HG03060 (cell line): ENCODE measurements at regions not wholly inside any gene's neighbourhood (a gene's known extent, or its start where the extent isn't known, plus 50 kb on each side); places are given as distances from the start of the nearest gene placed in this dataset.

ENCODE experiments used
- ATAC-seq: cut with Tn5 transposase; IDR thresholded peaks from one replicate; pipeline ENCODE4 v1.9.1; 2021; ENCODE audit warnings: low read depth, moderate number of reproducible peaks; ENCODE audit not compliant: unreplicated experiment

DNA sequence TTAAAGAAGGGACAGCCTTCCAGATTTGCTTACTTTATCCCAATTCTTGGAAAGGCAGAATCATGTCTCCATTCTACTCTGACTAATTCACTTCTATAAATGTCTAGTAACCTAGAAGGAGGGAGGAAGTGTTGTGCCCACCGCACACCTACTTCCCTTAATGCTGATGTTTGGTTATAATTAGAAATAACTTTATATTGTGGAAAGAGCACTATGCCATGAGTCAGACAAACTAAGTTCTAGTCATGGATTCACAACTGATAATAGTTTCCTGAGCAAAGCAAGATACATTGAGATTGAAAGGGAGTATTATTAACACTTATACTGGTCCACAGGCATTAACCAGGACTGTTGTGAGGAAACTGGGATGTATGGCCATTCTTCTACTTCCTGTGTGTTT is 345.9 kb upstream of the RPS23 start:
- no peak for ATAC-seq

DNA sequence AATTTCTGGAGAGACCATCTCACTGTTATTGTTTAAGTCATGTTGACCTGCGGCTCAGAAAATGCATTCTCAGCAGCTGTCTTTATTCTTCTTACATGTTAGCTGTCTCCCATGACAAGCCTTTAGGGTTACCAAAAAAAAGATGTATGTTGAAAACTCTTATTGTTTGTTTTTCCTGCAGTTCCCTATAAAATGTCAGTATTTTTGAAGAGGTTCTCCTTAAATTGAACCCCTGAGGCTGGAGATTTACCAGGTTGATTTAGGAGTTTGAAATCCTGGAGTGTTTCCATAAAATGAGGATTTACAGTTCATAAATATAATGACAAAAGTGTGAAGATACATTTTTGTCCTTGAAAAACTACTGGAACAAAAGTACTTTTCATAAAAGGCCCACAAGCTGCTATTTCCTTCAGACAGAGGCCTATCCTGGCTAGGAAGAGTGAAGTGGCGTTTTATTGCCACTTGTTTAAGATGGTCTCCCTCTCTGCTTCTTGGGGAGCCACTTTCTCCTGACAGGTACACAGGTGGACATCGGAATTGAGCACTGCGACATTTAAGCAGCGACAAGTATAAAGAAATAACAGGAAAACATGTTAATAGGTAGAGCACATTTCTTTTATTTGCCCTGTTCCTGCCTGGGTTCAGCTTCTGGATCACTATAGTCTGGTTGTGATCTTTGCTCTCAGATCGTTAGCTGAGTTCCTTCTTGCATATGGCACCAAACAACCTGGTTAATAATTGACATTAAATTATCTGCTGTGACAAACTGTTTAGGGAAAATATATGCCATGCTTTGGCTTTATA is 344.8 kb upstream of the RPS23 start:
- ATAC-seq = no peak

DNA sequence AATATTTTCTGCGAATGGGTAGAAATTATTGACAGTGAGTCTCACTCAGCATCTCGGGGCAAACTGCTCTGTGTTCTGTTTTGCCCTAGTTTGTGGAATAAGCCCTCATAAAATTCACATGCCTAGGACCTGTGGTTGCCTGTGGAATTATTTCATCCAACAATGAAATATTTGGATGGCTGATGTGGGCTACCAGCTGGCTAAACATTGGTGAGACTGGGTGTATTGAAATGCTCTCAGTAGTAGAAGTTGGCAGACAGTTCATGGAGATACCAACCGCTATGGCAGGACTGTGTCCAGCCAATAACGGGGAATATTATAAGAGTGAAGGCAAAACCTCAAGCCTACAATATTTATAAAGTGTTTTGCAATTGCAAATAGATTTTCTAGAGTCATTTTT is 344.1 kb upstream of the RPS23 start:
- ATAC-seq = no peak

DNA sequence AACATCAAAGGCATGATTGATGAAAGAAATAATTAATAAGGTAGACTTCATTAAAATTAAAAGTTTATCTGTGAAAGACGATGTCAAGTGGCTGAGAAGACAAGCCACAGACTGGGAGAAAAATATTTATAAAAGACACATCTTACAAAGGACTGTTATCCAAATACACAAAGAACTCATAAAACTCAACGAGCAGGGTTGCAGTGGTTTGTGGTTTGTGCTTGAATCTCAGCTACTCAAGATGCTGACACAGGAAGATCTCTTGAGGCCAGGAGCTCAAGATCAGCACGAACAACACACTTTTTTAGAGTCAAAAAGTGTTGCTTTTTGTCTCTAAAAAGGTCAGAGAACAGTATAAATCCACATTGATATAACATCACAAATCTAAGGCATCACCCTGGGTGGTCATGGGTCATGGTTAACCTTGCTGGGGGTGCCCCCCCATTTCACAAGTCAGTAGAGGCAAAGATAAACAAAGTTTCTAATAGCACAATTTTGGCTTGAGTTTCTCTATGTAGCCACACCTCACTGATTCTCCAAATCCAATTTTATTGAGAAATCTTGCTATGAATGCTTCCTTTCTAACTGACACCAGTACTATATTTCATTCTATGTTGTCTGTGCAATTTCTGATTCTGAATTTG is 342.9 kb upstream of the RPS23 start:
- ATAC-seq = no peak

DNA sequence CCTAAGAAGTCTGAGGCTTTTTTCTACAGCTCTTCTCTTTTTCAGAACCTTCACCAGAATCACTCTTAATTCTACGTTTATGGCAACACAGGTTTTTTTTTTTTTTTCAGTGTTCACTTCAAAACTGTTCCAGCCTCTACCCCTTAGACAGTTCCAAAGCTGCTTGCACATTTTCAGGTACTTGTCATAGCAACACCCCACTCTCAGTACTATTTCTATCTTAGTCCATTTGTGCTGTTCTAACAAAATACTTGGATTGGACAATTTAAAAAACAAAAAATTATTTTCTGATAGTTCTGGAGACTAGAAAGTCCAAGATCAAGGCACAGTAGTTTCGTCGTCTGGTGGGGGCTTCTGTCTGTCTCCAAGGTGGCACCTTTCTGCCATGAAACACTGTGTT is 340.9 kb upstream of the RPS23 start:
- no peak for ATAC-seq

DNA sequence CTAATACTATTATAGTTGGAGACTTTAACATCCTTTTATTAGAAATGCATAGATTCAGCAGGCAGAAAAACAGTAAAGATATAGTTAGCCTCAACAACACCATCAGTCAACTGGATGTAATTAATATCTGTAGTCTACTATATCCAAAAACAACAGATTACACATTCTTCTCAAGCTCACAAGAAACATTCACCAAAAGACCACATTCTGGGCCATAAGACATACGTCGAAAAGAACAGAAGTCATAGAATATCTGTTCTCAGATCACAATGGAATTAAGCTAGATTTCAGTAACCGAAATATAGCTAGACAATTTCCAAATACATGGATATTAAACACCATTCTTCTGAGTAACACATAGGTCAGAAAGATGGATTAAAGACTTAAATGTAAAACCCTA is 336.6 kb upstream of the RPS23 start:
- ATAC-seq = no peak

DNA sequence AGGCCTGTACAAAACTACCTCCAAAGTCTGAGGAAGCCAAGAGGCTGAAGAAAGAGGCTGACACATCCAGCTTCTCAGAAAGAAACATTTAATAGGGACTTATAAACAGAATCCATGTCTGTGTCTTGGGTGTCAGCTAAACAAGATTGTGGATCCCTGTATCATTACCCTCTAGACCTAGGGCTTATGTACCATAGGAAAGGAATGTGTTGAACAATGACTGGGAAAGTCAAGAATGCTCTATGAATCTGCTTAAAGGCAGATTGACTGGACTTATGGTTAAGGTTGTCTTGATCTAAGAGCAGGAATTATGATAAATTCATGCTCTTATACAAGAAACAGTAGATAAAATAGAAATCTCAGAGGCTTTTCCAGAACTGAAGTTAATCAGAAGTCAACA is 335.7 kb upstream of the RPS23 start:
- no peak for ATAC-seq

DNA sequence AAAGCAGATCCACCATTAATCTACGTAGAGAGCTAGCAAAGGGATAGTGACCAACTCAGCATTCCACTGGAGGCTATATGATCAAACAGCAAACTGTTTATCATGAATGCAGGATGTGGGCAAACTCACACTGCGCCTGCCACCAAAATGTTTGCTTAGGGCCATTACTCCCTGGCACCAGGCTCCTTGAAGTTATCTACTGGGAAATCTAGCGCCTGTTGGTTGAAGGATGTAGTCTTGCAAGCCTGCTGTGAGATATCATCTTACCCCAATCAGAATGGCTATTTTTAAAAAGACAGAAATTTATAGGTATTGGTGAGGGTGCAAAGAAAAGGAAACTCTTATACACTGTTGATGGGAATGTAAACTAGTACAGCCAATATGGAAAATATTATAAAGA is 332.5 kb upstream of the RPS23 start:
- ATAC-seq = no peak

DNA sequence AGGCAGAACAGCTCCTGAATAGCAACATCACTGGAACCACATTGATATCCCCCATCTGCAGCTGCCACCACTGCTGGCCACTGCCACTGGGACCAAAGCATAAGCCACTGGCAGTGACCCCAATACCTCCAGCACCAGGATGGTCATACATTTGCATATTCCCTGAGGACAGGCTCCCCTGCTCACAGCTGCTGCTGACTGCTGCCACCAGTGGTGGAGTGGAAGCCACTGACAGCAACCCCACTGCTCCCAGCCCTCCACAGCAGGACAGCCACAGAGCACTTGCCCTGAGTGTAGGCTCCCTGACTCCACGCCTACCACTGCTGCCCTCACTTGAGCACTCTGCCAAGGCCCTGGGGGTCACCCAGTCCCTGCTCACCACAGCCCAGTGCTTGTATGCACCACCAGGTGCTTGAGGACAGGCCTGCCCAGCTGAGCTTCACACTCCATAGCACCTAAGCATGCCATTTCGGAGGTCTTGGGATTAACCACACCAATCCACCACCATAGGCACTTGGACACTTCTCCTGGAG is 327.4 kb upstream of the RPS23 start:
- ATAC-seq = no peak

DNA sequence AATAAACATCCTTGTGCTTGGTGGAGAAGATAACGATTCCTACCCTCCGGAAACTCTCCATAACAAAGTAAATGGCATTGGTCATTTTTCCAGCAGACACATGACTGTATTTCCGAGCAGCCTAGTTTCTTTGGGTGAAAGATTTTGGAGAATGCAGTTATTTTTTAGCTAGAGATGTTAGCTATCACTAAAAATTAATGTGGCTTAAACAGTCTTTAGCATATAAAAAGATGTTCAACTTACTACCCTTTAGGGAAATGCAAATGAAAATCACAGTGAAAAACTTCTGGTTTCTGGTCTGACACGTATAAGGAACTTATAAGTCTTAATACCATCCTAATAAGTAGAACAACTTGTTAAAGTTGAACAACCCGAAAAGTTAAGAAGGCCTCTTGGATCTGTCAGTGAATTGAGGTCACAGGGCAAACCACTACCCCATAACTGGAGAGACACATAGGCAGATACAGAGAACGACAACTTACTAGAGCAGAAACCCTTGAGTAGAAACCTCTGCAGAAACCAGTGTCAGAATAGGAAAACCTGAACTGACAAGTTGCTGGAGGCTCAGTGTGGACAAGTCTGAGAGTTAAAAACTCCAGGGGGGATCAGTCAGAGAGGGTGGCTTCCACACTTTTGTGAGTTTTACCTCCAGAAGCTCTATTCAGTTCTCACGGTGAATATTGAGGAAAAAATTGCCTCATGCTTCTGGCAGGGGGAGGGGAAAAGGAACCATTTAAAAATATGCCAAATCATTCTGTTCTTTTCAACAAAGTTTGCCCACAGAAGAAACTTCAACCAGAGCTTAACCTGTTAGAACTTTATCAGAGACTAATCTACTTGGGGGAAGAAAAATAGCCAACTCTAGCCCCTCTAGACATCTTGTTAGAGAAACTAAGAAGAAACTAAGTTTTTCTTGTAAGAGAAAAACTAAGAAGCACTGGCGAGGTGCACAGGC is 325.2 kb upstream of the RPS23 start:
- no peak for ATAC-seq

DNA sequence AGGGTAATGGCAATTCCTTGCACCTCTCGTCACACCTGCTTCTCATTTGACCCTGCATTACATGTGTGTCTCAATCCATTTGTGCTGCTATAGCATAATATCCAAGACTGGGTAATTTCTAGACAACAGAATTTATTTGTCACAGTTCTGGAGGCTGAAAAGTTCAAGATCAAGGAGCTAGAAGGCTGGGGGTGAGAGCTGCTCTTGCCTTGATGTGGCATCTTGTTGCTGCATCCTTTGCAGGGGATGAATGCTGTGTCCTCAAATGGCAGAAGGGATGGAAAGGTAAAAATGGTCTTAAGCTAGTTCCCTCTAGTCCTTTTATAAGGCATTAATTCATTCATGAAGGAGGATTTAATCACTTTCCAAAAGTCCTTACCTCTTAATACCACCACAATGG is 323.7 kb upstream of the RPS23 start:
- ATAC-seq = no peak

DNA sequence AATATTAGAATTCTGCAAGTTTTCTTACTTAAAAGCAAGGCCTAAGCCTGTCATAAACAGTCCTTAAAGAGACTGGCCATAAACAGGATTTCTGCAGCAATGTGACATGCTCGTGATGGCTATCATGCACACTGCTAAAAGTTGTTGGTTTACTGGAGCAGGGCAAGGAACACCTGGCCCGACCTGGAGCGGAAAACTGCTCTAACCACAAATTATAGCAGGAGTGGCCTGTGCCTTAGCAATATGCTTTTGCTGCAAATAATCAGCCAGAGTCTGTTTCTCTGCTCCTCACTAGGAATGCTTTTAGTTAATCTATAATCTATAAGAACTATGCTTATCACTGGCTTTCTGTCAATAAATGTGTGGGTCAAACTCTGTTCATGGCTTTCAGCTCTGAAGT is 322.9 kb upstream of the RPS23 start:
- no peak for ATAC-seq

DNA sequence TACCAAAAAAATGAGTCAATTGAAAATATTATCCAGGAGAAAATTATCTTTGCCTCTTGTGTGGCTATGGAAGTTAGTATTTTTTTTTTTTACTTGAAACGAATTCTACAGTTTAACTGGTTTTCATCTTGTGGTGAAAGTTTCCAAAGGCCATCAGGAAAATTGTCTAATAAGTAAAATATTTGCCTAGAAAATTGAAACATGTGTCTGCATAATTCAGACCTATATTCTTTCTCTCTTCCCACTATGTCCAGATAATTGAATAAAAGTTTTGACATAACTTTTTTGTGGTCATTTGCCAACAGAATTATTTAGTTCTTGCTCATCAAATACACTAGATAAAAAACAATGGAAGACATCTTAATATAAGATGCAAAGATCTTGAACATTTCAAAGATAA is 321.5 kb upstream of the RPS23 start:
- ATAC-seq = no peak

DNA sequence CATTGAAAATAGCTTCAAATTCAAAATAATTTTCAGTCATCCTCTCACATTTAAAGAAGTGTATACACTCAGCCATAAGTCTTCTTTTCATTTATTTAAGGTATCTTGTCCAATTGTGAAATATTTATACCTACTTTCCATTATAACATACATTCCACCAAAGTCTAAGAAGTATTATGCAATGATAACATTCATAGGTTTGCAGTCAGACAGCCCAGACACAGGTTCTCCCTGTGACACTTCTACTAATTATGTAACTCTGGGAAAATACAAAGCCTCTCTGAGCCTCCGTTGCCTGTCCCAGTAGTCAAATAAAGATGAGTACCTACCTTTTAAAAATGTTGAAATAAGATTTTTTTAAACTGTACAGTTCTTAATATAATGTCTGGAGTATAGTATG is 320.9 kb upstream of the RPS23 start:
- no peak for ATAC-seq

DNA sequence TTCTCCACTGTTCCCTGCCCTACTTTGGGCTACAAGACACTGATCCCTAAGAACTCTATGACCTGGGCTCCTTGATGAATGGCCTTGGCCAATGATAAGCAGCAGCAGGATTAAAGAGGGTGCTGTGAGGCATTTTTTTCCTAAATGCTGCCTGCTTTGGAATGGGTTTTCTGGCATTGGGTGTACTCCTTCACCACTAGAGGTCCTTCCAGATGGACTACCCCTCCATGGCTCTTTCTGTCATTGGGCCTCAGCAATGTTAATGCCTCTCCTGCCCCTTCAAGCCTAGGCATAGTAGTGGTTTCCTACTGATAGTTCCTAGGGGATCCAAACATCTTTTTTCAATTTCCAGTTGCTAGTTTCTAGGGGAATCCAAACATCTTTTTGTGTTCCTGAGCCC is 319.3 kb upstream of the RPS23 start:
- ATAC-seq = no peak

DNA sequence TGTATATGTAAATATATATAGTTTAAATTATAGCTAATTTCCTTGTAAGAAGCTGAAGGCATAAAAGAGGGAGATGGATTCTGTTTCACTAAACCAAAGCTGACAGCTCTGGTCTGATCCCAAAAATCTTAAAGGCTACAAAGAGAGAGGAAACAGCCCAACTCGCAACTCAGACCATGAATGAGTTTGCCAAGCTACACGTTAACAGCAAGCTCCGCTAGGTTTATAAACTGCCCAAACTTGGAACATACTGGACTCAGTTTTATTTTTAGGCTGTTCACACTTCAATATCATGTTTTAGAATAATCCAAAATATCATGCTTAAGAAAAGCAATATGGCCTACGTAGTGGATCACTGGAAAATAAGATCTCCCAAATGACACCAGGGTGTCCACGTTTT is 318.3 kb upstream of the RPS23 start:
- no peak for ATAC-seq

DNA sequence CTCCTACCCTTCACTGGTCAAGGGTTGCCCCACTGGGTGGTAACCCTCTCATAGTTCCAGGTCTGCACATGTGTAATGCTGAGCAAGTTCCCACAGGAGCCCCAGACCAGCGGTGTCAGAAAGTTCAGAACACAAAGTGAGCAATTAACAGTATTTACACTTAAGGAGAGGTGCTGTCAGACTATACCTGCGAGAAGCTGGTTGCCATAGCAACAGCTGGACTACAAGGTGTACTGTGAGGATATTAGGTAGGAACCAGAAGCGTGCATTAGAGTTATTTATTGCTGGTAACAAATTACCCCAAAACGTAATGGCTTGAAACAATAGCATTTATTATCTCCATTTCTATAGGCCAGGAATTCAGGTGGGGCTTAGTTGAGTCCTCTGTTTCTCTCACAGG is 317.0 kb upstream of the RPS23 start:
- no peak for ATAC-seq

DNA sequence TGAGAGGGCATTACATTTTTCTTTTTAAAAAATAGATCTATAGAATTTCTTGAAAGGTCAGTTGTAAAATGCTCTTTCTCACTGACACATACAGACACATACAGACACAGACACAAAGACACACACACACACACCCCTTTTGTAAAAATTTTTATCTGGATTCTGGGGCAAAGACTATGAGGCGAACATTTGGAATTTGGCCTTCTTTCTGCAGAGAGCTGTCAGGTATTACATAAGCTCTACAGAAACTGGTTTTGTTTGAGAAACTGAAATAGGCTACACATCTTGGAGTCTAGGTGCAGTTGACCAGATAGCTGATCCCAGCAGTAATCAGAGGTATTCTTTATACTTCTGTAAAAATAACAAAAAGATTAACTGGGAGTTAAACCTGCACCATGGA is 315.9 kb upstream of the RPS23 start:
- ATAC-seq = no peak

DNA sequence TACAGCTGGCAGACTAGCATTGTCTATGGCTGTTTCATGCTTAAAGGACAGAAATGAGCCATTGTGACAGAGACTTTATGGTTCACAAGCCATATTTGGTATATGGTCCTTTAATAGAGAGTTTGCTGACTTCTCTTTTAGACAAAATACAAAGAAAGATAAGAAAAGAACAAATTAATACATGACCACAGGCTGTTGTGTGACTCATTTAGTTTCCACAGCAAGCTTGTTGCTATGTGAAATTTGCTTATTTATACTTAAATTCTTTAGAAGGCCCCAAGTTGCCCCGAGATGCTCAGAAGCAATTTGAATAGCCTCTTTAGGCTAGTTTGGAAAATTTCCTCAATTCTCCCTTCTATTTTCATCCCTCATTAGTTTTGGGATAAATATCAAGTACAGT is 315.3 kb upstream of the RPS23 start:
- no peak for ATAC-seq

DNA sequence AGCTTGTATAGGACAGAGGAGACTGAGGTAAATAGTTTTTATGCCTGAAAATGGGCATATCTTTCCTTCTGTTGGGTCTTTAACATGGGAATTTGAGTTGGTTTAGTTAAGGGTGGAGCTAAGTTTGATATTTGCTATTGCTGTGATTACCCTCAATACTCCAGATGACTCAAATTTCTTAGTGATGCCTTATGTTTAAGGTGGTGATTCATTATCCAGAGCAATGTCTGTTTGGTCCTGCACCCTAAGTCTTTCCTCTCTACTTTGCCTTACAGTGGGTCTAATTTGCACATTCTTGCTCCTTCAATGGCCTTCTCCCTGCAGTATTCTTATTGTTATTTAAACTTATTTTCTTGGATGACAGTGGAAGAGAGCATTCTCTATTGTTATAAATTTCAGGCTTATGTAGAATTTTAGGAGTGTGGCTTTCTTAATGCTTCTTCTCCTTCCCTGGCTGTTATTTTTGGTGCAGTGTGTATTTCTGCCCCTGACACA is 312.9 kb upstream of the RPS23 start:
- ATAC-seq = no peak

DNA sequence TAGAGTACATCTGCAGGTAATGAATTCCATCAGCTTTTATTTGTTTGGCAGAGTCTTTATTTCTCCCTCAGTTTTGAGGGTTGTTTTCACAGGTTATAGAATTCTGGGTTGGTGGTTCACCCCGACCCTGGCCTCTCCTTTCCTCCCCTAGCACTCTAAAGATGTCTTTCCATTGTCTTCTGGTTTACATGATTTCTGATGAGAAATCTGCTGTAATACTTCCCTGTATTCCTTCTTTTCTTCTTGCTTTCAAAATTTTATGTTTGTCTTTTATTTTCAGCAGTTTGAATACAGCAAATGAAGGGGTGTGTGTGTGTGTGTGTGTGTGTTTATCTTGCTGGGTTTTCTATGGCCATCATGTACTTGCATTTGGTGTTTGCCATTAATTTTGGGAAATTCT is 312.0 kb upstream of the RPS23 start:
- ATAC-seq = no peak
